H7 (cell line): ENCODE measurements at regions not wholly inside any gene's neighbourhood (a gene's known extent, or its start where the extent isn't known, plus 50 kb on each side); places are given as distances from the start of the nearest gene placed in this dataset.
A peak's percentile ranks its signal among the peaks of the same experiment; 100 is the strongest.

ENCODE experiments used
- DNase-seq: peaks from one replicate; pipeline ENCODE4 v3.0.0; 2012
- H3K27me3 ChIP-seq: 2 replicates; pipeline ENCODE4 v1.6.0; 2011; ENCODE audit warnings: mild to moderate bottlenecking, low read length; ENCODE audit not compliant: control insufficient read depth, insufficient read depth
- H3K36me3 ChIP-seq: replicated peaks from 2 replicates; pipeline ENCODE4 v1.5.1; 2011; ENCODE audit warnings: low read length; ENCODE audit not compliant: control insufficient read depth, insufficient read depth
- H3K4me3 ChIP-seq: 2 replicates; pipeline ENCODE4 v1.5.1; 2011; ENCODE audit warnings: low read depth, mild to moderate bottlenecking, control low read depth, low read length, moderate library complexity; ENCODE audit not compliant: insufficient read depth

GRCh38 chr5:133853646-133854365 lies 114.6 kb downstream of the C5orf15 start:
- Histone ChIP-seq H3K36me3 (no peaks in the 10 kb centered on the region), H3K27me3 (no peaks in the 10 kb centered on the region), H3K4me3 (no peak overlapping the region)
- peak; percentile 51 for DNase-seq

GRCh38 chr5:133851521-133851920 lies 116.9 kb downstream of the C5orf15 start:
- no peak for DNase-seq
- no peaks in the 10 kb centered on the region for H3K36me3 ChIP-seq
- no peaks in the 10 kb centered on the region for H3K27me3 ChIP-seq
- no peak overlapping the region for H3K4me3 ChIP-seq

DNA sequence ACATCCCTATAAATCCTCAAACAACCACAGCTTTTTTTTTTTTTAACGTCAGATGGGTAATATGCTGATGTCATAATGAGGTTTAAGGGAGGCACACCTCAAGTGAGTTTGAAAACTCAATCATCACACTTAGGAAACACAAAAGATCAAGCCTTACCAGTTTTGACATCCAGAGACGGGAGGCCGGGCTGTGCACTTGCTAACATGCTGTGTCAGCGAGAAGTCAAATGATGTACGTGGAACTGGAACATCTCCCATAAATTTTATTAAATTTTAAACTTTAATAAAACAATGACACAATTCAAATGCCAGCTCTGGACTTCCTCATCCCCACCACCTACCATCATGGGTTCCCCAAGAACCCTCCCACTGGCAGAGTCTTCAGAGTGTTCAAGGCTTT lies 117.6 kb downstream of the C5orf15 start:
- Histone ChIP-seq H3K27me3 (no peaks in the 10 kb centered on the region), H3K4me3 (no peak overlapping the region), H3K36me3 (no peaks in the 10 kb centered on the region)
- no peak for DNase-seq

DNA sequence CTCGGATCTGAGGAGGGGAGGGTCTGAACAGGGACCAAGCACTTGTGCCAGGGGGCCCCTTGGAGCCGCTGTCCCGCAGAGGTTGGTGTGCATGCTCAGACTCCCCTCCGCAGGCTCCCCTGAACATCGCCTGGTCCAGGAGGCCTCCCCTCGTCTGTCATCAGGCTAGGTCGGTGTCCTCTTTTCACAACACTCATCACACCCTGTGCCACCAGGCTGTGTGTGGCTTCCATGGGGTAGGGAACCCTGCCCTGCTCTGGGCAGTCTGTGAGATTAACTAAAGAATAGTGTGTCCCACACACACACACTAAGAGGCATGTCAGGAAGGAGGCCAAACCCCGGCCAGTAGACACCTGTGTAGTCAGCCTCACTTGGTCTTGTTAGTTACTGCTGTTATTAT lies 119.3 kb downstream of the C5orf15 start:
- no peaks in the 10 kb centered on the region for H3K27me3 ChIP-seq
- no peak for DNase-seq
- H3K36me3 ChIP-seq: no peaks in the 10 kb centered on the region
- H3K4me3 ChIP-seq: no peak overlapping the region

DNA sequence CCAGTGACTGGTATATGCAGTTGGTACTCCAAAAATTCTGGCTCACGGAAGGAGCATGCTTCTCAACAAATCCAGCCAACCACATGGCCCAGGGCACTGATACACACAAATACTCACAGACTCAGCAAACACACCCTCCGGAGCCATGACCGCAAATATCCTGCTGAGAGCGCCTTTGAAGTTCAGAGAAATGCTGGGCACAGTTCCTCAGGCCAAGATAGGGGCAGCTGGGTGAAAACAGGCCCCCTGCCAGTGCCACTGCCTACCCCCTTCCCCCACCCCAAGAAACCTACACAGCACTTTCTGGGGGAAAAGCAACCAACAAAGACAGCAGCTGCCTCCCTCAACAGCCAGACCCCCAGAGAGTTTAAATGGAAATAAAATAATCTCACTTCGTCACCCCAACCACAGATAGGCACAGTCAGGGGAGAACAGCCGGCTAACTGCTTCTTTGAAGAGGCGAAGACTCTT lies 120.0 kb downstream of the C5orf15 start:
- Histone ChIP-seq H3K36me3 (no peaks in the 10 kb centered on the region), H3K27me3 (no peaks in the 10 kb centered on the region), H3K4me3 (no peak overlapping the region)
- no peak for DNase-seq

GRCh38 chr5:133847886-133848285 lies 120.5 kb downstream of the C5orf15 start:
- no peaks in the 10 kb centered on the region for H3K36me3 ChIP-seq
- no peak overlapping the region for H3K4me3 ChIP-seq
- H3K27me3 ChIP-seq: no peaks in the 10 kb centered on the region
- DNase-seq: no peak

DNA sequence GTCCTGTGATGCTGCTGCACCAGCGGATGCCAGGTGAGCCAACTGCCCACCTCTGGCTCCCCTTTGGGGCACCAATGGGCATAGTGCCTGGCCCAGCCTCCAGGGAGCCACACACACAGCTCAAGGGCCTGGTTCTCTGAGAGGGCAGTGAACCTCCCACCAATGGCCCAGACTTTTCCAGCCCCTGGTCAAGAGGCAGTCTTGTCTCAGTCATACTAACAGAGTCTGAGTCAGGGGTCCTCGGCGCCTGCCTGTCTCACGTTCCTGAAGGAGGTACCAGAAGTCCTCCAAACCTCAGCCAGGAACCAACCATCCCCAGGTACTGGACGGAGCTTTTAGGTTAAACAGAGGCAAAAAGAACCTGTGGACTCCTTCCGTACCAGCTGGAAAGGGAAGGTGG lies 121.1 kb downstream of the C5orf15 start:
- no peak for DNase-seq
- Histone ChIP-seq H3K27me3 (no peaks in the 10 kb centered on the region), H3K4me3 (no peak overlapping the region), H3K36me3 (no peaks in the 10 kb centered on the region)

- no peaks in the 10 kb centered on the region for H3K27me3 ChIP-seq
- no peak for DNase-seq
- H3K36me3 ChIP-seq: no peaks in the 10 kb centered on the region
- H3K4me3 ChIP-seq: no peak overlapping the region
Measured at GRCh38 chr5:133846478-133847226, 121.8 kb downstream of the C5orf15 start.

- no peak for DNase-seq
- H3K27me3 ChIP-seq: no peaks in the 10 kb centered on the region
- H3K36me3 ChIP-seq: no peaks in the 10 kb centered on the region
- no peak overlapping the region for H3K4me3 ChIP-seq
Measured at GRCh38 chr5:133845271-133845670, 123.2 kb downstream of the C5orf15 start.

- no peaks in the 10 kb centered on the region for H3K36me3 ChIP-seq
- no peak for DNase-seq
Measured at GRCh38 chr5:133844836-133845235, 123.6 kb downstream of the C5orf15 start.

GRCh38 chr5:133843911-133844310 lies 124.5 kb downstream of the C5orf15 start:
- no peaks in the 10 kb centered on the region for H3K27me3 ChIP-seq
- no peaks in the 10 kb centered on the region for H3K36me3 ChIP-seq
- DNase-seq: no peak
- no peak overlapping the region for H3K4me3 ChIP-seq

More at GRCh38 chr5:133844836-133845235, 123.6 kb downstream of the C5orf15 start:
- no peak overlapping the region for H3K4me3 ChIP-seq
- no peaks in the 10 kb centered on the region for H3K27me3 ChIP-seq

DNA sequence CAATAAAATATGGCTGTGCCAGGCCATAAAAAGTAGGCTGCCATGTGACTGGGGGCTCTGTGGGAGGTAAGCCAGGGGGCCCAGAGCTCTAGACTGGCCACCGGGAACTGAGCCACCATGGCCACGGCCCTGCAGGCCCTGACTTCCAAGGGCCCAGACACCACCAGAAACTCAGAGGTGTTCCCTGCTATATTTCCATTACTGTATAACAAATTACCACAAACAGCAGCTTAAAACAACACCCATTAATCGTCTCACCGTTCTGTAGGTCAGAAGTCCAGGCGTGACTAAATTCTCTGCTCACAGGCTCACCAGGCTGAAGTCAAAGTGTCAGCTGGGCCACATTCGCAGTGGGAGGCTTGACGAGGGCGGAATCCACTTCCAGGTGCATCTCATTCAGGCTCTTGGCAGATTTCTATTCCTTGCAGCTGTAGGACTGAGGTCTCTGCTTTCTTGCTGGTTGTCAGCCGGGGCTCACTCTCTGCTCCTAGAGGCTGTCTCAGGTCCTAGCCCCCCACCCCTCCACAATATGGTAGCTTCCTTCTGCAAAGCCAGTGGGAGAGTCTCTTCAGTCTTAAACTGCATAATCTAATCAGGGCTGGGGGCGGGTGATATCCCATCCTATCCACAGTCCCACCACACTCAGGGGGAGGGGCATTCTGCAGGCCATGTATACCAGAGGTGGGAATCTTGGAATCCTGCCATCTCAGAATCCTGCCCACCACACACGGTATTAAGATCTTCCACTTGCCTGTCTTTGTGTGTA lies 125.4 kb downstream of the C5orf15 start:
- no peaks in the 10 kb centered on the region for H3K36me3 ChIP-seq
- DNase-seq: no peak
- H3K4me3 ChIP-seq: no peak overlapping the region
- no peaks in the 10 kb centered on the region for H3K27me3 ChIP-seq

DNA sequence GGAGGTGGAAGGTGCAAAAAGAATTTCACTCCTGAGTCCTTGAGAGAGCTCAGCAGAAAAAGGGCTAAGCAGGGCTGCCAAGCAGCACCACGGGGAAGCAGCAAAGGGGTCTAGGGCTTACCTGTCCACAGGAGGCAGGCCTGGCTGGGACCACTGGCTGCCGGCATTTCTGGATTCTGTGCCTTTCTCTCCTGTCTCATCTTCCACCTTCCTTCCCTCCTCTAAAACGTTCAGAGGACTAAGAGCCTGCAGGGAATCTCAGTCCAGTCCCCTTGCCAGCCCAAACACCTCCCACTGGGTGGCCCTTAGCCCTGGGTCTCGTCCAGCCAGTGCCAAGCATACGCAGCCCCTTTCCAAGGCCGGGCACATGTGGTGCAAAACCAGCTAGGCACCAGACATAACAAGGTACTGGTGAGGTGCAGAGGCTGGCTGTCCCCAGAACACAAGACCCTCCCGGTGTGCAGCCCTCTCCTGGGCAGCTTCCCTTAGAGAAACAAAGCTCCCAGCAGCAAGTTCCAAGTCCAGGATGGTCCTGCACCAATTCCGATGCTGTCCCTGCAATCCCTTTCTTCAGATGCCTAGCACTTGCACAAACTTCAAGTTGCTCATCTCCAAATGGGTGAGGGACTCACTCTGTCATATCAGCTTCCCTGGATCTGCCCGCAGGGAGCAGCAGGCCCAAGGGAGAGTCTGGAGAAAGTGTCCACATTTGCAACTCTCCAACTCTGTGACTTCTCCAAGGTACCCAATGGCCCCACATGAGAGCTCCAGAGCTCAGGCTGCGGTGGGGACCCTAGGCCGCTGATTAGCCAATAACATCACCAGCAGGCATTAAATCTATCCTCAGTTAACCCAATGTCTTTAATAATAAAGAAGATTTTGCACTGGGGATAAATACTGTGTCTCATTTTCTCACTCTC lies 126.3 kb downstream of the C5orf15 start:
- Histone ChIP-seq H3K4me3 (no peak overlapping the region), H3K27me3 (no peaks in the 10 kb centered on the region), H3K36me3 (no peaks in the 10 kb centered on the region)
- no peak for DNase-seq

- no peaks in the 10 kb centered on the region for H3K36me3 ChIP-seq
- no peaks in the 10 kb centered on the region for H3K27me3 ChIP-seq
- H3K4me3 ChIP-seq: no peak overlapping the region
- DNase-seq: no peak
Measured at GRCh38 chr5:133840168-133840567, 128.3 kb downstream of the C5orf15 start.
